ENCODE measurements at regions not wholly inside any gene's neighbourhood (a gene's known extent, or its start where the extent isn't known, plus 50 kb on each side); places are given as distances from the start of the nearest gene placed in this dataset.

- TF ChIP-seq CTCF (conservative IDR thresholded peaks at IDR 0.05; ENCODE audit: low read length) (no peak), EZH2phosphoT487 (IDR thresholded peaks at IDR 0.05; ENCODE audit: borderline replicate concordance) (no peak)
Observed at GRCh38 chr6:56383160-56383559, 135.8 kb upstream of the COL21A1 start.

All from Loucy (cell line).